ENCODE measurements at regions not wholly inside any gene's neighbourhood (a gene's known extent, or its start where the extent isn't known, plus 50 kb on each side); places are given as distances from the start of the nearest gene placed in this dataset.

DNA sequence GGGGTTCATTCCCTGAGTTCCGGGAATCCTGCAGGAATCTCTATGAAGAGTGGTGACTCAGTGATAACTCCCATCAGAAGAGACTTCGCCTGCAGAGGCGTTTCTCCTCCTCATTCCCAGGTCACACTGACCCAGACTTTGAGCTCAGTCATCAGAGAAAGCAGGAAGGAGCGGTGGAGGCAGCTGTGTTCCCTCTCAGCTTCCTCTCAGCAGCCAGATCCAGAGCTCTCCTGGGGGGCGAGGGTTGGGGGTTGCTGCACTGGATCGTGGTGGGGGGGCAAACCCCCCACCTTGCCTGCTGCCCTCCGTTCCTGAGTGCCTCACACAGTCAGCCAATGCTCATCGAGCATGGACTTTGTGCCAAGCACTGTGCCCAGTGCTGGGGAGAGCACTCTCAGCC lies 271.2 kb downstream of the CBLN1 start:
- FAIRE-seq: no peak
- TF ChIP-seq POLR2AphosphoS5 (IDR thresholded peaks at IDR 0.05; ENCODE audit: low read depth, low read length) (no peak), TAF1 (IDR thresholded peaks at IDR 0.05; ENCODE audit: low read depth, low read length) (no peak), POLR2A (IDR thresholded peaks at IDR 0.05; ENCODE audit: low read depth, low read length) (no peak), POU2F2 (IDR thresholded peaks at IDR 0.05; ENCODE audit: low read depth, low read length) (no peak), PAX5 (IDR thresholded peaks at IDR 0.05; ENCODE audit: insufficient read depth, low read length, severe bottlenecking) (no peak), SPI1 (IDR thresholded peaks at IDR 0.05; ENCODE audit: low read depth, low read length) (no peak)
- DNase-seq (ENCODE audit: insufficient read length, low spot score): no peak

DNA sequence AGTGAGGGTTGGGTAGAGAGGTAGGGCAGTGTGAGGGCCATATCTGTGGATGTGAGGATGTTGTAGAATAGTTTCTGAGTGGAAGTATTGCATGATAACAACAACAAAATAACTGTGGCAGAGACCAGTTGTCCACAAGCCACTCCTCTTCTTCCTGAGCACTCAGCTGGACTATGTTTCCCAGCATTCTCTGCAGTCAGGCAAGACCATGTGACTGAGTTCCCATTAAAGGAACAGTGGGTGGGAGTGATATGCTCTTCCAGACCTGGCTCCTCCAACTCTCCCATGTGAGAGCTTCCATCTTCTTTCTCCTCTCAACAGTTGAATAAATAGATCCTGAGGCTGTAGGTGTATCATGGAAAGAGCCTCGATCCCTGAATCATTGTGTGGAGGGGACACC lies 272.4 kb downstream of the CBLN1 start:
- FAIRE-seq: no peak
- TF ChIP-seq TAF1 (IDR thresholded peaks at IDR 0.05; ENCODE audit: low read depth, low read length) (no peak), POLR2AphosphoS5 (IDR thresholded peaks at IDR 0.05; ENCODE audit: low read depth, low read length) (no peak), POLR2A (IDR thresholded peaks at IDR 0.05; ENCODE audit: low read depth, low read length) (no peak), POU2F2 (IDR thresholded peaks at IDR 0.05; ENCODE audit: low read depth, low read length) (no peak), SPI1 (IDR thresholded peaks at IDR 0.05; ENCODE audit: low read depth, low read length) (no peak), PAX5 (IDR thresholded peaks at IDR 0.05; ENCODE audit: insufficient read depth, low read length, severe bottlenecking) (no peak)
- DNase-seq (ENCODE audit: insufficient read length, low spot score): no peak

DNA sequence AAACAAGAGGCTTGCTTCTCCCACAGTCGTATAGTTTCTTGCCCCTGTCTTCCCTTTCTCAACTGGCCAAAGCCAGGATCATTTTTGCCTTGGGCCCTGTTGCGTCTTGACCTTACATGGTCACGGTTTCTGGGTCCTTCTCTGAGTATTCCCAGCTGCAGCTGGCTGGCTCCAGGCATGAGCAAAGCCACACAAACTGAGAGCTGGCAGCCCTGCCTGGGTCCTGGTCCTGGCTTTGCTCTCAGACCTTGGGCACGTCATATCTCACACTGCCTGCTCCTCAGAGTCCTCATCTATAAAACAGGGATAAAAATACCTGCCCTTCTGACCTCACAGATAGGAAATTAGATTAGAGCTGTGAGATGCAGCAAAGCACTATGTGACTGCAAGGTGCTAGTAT lies 277.6 kb downstream of the CBLN1 start:
- FAIRE-seq (no peak), DNase-seq (ENCODE audit: insufficient read length, low spot score) (no peak)
- TF ChIP-seq SPI1 (IDR thresholded peaks at IDR 0.05; ENCODE audit: low read depth, low read length) (no peak), POLR2AphosphoS5 (IDR thresholded peaks at IDR 0.05; ENCODE audit: low read depth, low read length) (no peak), PAX5 (IDR thresholded peaks at IDR 0.05; ENCODE audit: insufficient read depth, low read length, severe bottlenecking) (no peak), TAF1 (IDR thresholded peaks at IDR 0.05; ENCODE audit: low read depth, low read length) (no peak), POU2F2 (IDR thresholded peaks at IDR 0.05; ENCODE audit: low read depth, low read length) (no peak), POLR2A (IDR thresholded peaks at IDR 0.05; ENCODE audit: low read depth, low read length) (no peak)

DNA sequence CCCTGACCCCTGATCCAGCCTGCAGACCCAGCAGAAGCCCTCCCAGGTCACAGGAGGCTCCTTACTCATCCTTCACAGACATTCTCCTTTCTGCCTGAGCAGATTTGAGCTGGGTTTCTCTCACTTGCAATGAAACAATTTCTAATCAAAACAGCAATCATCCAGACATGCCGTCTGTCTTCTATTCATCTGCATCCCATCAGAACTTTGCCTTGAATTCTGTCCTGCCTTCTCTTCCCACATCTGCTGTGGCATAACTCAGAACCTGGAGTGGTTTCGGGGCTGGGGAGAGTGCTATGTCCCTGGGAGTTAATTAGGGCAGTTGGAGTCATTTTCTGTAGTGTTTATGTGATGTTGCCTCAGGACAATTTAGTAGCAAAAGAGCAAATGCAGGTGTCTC lies 278.6 kb downstream of the CBLN1 start:
- DNase-seq (ENCODE audit: insufficient read length, low spot score) (no peak), FAIRE-seq (no peak)
- no peak for TF ChIP-seq POU2F2 (IDR thresholded peaks at IDR 0.05; ENCODE audit: low read depth, low read length)
- no peak for TF ChIP-seq SPI1 (IDR thresholded peaks at IDR 0.05; ENCODE audit: low read depth, low read length)
- no peak for TF ChIP-seq POLR2A (IDR thresholded peaks at IDR 0.05; ENCODE audit: low read depth, low read length)
- TF ChIP-seq PAX5 (IDR thresholded peaks at IDR 0.05; ENCODE audit: insufficient read depth, low read length, severe bottlenecking): no peak
- TF ChIP-seq TAF1 (IDR thresholded peaks at IDR 0.05; ENCODE audit: low read depth, low read length): no peak
- no peak for TF ChIP-seq POLR2AphosphoS5 (IDR thresholded peaks at IDR 0.05; ENCODE audit: low read depth, low read length)

DNA sequence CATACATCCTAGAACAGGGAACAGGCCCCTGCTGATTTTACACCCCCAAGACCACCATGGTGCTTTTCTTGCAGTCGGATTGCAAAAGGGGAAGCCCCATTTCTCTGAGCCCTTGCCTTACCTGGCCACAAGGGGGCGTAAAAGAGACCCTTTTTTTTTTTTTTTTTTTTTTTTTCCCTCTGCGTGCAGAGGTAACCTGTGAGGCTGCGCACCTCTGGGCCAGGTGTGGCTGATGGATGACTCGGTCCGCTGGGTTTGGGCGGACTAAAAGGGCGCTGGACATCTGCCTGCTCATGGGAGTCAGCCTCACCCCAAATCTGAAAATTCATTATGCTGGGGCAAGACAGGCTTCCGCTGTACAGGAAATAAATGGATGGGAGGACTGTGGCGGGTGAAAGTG lies 281.0 kb downstream of the CBLN1 start:
- FAIRE-seq (no peak), DNase-seq (ENCODE audit: insufficient read length, low spot score) (no peak)
- no peak for TF ChIP-seq POLR2A (IDR thresholded peaks at IDR 0.05; ENCODE audit: low read depth, low read length)

DNA sequence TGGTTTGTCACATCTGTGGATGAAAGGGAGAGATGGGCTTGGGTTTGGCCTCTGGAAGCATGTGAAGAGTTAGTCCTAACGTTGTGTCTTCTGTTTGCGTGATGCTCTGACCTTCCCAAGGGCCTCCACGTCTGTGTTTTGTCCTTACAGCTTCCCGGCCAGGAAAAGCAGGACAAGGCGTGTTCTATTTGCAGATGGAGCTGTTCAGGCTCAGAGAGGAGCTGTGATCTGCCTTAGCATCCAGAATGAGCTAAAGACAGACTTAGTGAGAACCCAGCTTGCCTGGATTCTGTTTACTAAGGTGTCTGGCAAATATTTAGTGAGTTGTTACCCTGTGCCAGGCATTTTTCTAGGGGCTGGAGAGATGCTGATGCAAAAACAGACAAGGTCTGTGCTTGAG lies 282.1 kb downstream of the CBLN1 start:
- FAIRE-seq: no peak
- no peak for DNase-seq (ENCODE audit: insufficient read length, low spot score)
- TF ChIP-seq TAF1 (IDR thresholded peaks at IDR 0.05; ENCODE audit: low read depth, low read length) (no peak), SPI1 (IDR thresholded peaks at IDR 0.05; ENCODE audit: low read depth, low read length) (no peak), POLR2AphosphoS5 (IDR thresholded peaks at IDR 0.05; ENCODE audit: low read depth, low read length) (no peak), PAX5 (IDR thresholded peaks at IDR 0.05; ENCODE audit: insufficient read depth, low read length, severe bottlenecking) (no peak), POLR2A (IDR thresholded peaks at IDR 0.05; ENCODE audit: low read depth, low read length) (no peak), POU2F2 (IDR thresholded peaks at IDR 0.05; ENCODE audit: low read depth, low read length) (no peak)

DNA sequence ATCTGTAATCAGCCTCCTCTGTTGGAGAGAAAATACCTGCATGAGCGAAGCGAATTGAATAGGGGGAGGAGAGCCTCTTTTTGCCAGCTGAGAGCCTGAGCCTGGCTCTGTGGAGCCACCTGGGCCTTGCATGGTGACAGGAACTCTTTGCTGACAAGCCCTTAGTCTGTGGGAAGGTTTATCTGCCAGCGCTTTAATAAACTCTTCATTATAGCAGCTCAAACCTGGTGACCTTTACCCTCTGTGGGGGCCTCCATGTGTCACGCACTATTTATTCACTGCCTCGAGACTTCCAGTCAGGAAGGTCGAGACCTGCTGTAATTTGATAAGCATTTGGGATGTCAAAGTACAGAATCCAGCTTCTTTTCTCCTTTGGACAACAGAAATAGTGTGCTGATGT lies 282.6 kb downstream of the CBLN1 start:
- TF ChIP-seq POLR2AphosphoS5 (IDR thresholded peaks at IDR 0.05; ENCODE audit: low read depth, low read length) (no peak), TAF1 (IDR thresholded peaks at IDR 0.05; ENCODE audit: low read depth, low read length) (no peak), POLR2A (IDR thresholded peaks at IDR 0.05; ENCODE audit: low read depth, low read length) (no peak), POU2F2 (IDR thresholded peaks at IDR 0.05; ENCODE audit: low read depth, low read length) (no peak), SPI1 (IDR thresholded peaks at IDR 0.05; ENCODE audit: low read depth, low read length) (no peak)
- FAIRE-seq: no peak

DNA sequence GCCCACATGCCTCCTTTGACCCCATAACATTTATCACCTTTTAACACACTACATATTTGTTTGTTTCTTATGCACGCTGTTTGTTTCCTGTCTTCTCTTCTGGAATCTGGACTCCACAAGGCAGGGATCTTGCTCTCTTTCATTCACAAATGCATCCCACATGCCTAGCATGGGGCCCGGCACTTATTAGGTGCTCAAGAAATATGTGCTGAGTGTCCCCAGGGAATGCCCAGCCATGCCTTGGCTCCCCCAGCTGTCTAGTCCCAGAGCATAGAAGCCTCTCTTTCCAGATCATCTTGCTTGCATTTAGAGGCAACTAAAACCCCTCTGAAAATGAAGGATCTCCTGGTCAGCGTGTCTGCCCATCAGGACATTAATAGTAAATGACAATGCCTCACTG lies 283.7 kb downstream of the CBLN1 start:
- FAIRE-seq: no peak
- DNase-seq (ENCODE audit: insufficient read length, low spot score): no peak
- TF ChIP-seq POLR2A (IDR thresholded peaks at IDR 0.05; ENCODE audit: low read depth, low read length) (no peak), PAX5 (IDR thresholded peaks at IDR 0.05; ENCODE audit: insufficient read depth, low read length, severe bottlenecking) (no peak), POU2F2 (IDR thresholded peaks at IDR 0.05; ENCODE audit: low read depth, low read length) (no peak), SPI1 (IDR thresholded peaks at IDR 0.05; ENCODE audit: low read depth, low read length) (no peak), TAF1 (IDR thresholded peaks at IDR 0.05; ENCODE audit: low read depth, low read length) (no peak), POLR2AphosphoS5 (IDR thresholded peaks at IDR 0.05; ENCODE audit: low read depth, low read length) (no peak)

More for the DNA sequence above, 282.6 kb downstream of the CBLN1 start:
- DNase-seq (ENCODE audit: insufficient read length, low spot score): no peak

DNA sequence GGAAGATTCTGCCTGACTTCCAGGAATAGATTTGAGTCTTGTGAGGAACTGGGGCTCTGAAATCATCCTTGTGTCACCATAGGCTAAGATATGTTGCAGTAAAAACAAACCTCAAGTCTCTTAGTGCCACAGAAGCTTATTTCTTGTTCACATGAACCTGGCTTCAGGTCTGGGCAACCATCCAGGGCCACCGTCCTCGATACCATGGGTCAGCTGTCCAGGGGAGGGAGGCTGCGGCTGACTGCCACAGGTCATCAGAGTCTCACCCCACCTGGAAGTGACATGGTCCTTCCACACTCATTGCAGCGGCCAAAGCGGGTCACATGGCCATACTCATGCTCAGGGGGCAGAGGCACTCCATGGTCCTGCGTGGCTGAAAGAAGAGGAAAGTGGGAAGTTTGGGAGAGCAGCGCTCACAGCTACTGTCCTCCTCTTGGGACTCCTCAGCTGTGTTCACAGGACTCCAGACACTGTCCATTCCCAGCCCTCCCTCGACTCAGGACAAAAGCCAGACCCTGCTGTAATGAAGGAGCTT lies 284.5 kb downstream of the CBLN1 start:
- TF ChIP-seq TAF1 (IDR thresholded peaks at IDR 0.05; ENCODE audit: low read depth, low read length) (no peak), PAX5 (IDR thresholded peaks at IDR 0.05; ENCODE audit: insufficient read depth, low read length, severe bottlenecking) (no peak), SPI1 (IDR thresholded peaks at IDR 0.05; ENCODE audit: low read depth, low read length) (no peak), POLR2AphosphoS5 (IDR thresholded peaks at IDR 0.05; ENCODE audit: low read depth, low read length) (no peak), POLR2A (IDR thresholded peaks at IDR 0.05; ENCODE audit: low read depth, low read length) (no peak), POU2F2 (IDR thresholded peaks at IDR 0.05; ENCODE audit: low read depth, low read length) (no peak)
- no peak for FAIRE-seq
- DNase-seq (ENCODE audit: insufficient read length, low spot score): no peak

DNA sequence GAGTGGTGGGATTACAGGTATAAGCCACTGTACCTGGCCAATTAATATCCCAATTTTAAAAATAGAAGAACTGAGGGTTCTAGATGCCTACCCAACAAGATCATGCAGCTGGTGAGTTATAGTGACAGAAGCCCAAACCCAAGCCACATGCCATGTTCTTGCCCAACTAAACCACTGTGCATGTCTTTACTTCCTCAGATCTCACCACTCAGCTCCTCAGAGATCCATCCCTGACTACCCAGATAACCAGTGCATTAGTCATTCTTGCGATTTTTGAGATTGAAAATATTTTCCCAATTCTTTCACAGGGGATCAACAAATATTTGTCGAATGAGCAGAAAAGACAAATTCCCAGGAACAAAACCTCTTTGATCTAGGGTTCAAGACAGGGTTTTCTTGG lies 303.1 kb downstream of the CBLN1 start:
- DNase-seq (ENCODE audit: insufficient read length, low spot score) (no peak), FAIRE-seq (no peak)
- TF ChIP-seq TAF1 (IDR thresholded peaks at IDR 0.05; ENCODE audit: low read depth, low read length): no peak
- TF ChIP-seq PAX5 (IDR thresholded peaks at IDR 0.05; ENCODE audit: insufficient read depth, low read length, severe bottlenecking): no peak
- no peak for TF ChIP-seq POLR2A (IDR thresholded peaks at IDR 0.05; ENCODE audit: low read depth, low read length)
- no peak for TF ChIP-seq POLR2AphosphoS5 (IDR thresholded peaks at IDR 0.05; ENCODE audit: low read depth, low read length)
- no peak for TF ChIP-seq SPI1 (IDR thresholded peaks at IDR 0.05; ENCODE audit: low read depth, low read length)
- TF ChIP-seq POU2F2 (IDR thresholded peaks at IDR 0.05; ENCODE audit: low read depth, low read length): no peak

Measured in GM12891 (cell line).